ENCODE measurements at regions not wholly inside any gene's neighbourhood (a gene's known extent, or its start where the extent isn't known, plus 50 kb on each side); places are given as distances from the start of the nearest gene placed in this dataset.

DNA sequence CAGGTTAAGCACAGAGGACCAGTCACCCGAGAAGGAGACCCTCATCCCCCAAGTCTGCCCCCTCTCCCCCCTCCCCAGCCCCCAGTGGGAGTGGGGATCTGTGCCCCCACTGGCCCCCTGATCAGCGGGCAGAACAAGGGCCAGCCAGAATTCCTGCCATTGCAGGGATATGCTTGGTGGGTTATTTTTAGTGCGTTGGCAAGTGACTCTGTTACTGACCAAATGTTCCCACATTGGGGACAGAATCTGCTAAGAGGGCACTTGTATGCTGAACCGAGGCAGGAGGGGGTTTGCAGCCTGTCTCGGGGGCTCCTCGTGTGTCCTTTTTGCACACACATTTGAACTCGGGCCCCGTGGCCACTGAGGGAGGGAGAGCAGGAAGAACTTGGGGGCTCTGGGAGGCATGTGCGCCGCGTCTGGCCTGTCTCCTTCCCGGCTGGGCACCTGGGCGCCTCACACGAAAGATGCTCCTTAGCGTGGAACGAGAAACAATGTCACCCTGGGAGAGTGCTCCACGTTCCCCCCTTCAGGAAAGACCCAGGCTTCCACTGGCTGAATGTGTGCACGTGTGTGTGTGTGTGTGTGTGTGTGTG lies 66.4 kb upstream of the CASZ1 start:
- no peak for TF ChIP-seq SUZ12 (IDR thresholded peaks at IDR 0.05; ENCODE audit: extremely low read depth, insufficient read depth, insufficient read length)
- TF ChIP-seq YY1 (IDR thresholded peaks at IDR 0.05; ENCODE audit: insufficient read depth, insufficient read length), result no peak
- no peak for TF ChIP-seq ZNF274 (IDR thresholded peaks at IDR 0.05; ENCODE audit: low read depth, low read length)

Measured in NT2/D1 (cell line).